Activated CD8-positive, alpha-beta T cell treated with anti-CD3 and anti-CD28 coated beads for 36 hours (primary cell): ENCODE measurements at regions not wholly inside any gene's neighbourhood (a gene's known extent, or its start where the extent isn't known, plus 50 kb on each side); places are given as distances from the start of the nearest gene placed in this dataset.
"Not testable (repeated sequence)": the region's sequence is repeated elsewhere in the genome, so short reads cannot be mapped to it uniquely, and the experiment has no call there.

Experiments
- ATAC-seq: fragments of 200-7000 bp; cut with Tn5 transposase; one replicate; pipeline ENCODE4 v1.10.0; 2021; ENCODE audit warnings: mild to moderate bottlenecking, moderate library complexity
- CTCF ChIA-PET: fragments of 350-600 bp; sonication (Branson Sonifier 250); formaldehyde crosslinking; loops from one replicate; lab custom pipeline; 2021; ENCODE audit warnings: antibody characterized with exemption; lab: Charles Lee
- POLR2A ChIA-PET: fragments of 350-600 bp; sonication (Branson Sonifier 250); formaldehyde crosslinking; loops from one replicate; lab custom pipeline; 2021; ENCODE audit warnings: antibody characterized with exemption; lab: Charles Lee
- DNase-seq: peaks from one replicate; pipeline ENCODE4 v3.0.0-alpha.2; 2020
- H3K27ac Mint-ChIP-seq: one replicate; pipeline ENCODE4 v1.8.0; 2021; ENCODE audit warnings: mild to moderate bottlenecking, mixed read lengths
- H3K27me3 Mint-ChIP-seq: one replicate; pipeline ENCODE4 v1.8.0; 2021; ENCODE audit warnings: mixed read lengths
- H3K36me3 Mint-ChIP-seq: one replicate; pipeline ENCODE4 v1.8.0; 2021; ENCODE audit warnings: low read depth, mixed read lengths
- H3K4me1 Mint-ChIP-seq: one replicate; pipeline ENCODE4 v1.8.0; 2021; ENCODE audit warnings: low read depth, mixed read lengths
- H3K4me3 Mint-ChIP-seq: one replicate; pipeline ENCODE4 v1.8.0; 2021; ENCODE audit warnings: mild to moderate bottlenecking, moderate library complexity, mixed read lengths
- H3K9me3 Mint-ChIP-seq: one replicate; pipeline ENCODE4 v1.8.0; 2021; ENCODE audit warnings: mixed read lengths
- CTCF ChIP-seq: fragments of 200-600 bp; IDR thresholded peaks from one replicate; pipeline ENCODE4 v1.8.0; 2022; ENCODE audit warnings: antibody characterized with exemption, mild to moderate bottlenecking
- intact Hi-C: fragments of 100-400 bp; cut with micrococcal nuclease; formaldehyde crosslinking; loops from one replicate; pipeline ENCODE4 v1.10.0; 2022

GRCh38 chr18:30811580-30811979 is 231.0 kb downstream of the DSC3 start:
- ChIA-PET POLR2A (no interaction called here), CTCF (no interaction called here)
- DNase-seq = no peak
- Mint-ChIP-seq H3K9me3 (peaks cover 10% of the 10 kb centered on the region), H3K36me3 (no peaks in the 10 kb centered on the region), H3K27me3 (no peaks in the 10 kb centered on the region), H3K27ac (no peak overlapping the region), H3K4me3 (no peak overlapping the region), H3K4me1 (no peaks in the 10 kb centered on the region)
- TF ChIP-seq CTCF = no peak
- ATAC-seq = no peak
- intact Hi-C loops = no loop called here

GRCh38 chr18:30810580-30810979 is 232.0 kb downstream of the DSC3 start:
- H3K4me1 Mint-ChIP-seq = no peaks in the 10 kb centered on the region
- intact Hi-C loops = no loop called here
- CTCF ChIA-PET = no interaction called here
- ATAC-seq (no peak), DNase-seq (no peak)
- POLR2A ChIA-PET = no interaction called here
- no peak overlapping the region for H3K4me3 Mint-ChIP-seq
- H3K9me3 Mint-ChIP-seq = peaks cover 7% of the 10 kb centered on the region
- no peaks in the 10 kb centered on the region for H3K27me3 Mint-ChIP-seq
- H3K36me3 Mint-ChIP-seq = no peaks in the 10 kb centered on the region
- TF ChIP-seq CTCF = no peak
- no peak overlapping the region for H3K27ac Mint-ChIP-seq

GRCh38 chr18:30806823-30807222 is 235.7 kb downstream of the DSC3 start:
- intact Hi-C loops = no loop called here
- no peak for ATAC-seq
- no peaks in the 10 kb centered on the region for H3K36me3 Mint-ChIP-seq
- no peak for DNase-seq
- ChIA-PET CTCF (no interaction called here), POLR2A (no interaction called here)
- peaks cover 7% of the 10 kb centered on the region for H3K9me3 Mint-ChIP-seq
- TF ChIP-seq CTCF = no peak
- H3K4me1 Mint-ChIP-seq = no peaks in the 10 kb centered on the region
- no peaks in the 10 kb centered on the region for H3K27me3 Mint-ChIP-seq
- no peak overlapping the region for H3K4me3 Mint-ChIP-seq
- H3K27ac Mint-ChIP-seq = no peak overlapping the region

GRCh38 chr18:30800800-30801199 is 241.7 kb downstream of the DSC3 start:
- no peak for ATAC-seq
- intact Hi-C loops = no loop called here
- H3K27me3 Mint-ChIP-seq = no peaks in the 10 kb centered on the region
- DNase-seq = no peak
- POLR2A ChIA-PET = no interaction called here
- peaks cover 5% of the 10 kb centered on the region for H3K9me3 Mint-ChIP-seq
- H3K4me1 Mint-ChIP-seq = no peaks in the 10 kb centered on the region
- H3K36me3 Mint-ChIP-seq = no peaks in the 10 kb centered on the region
- TF ChIP-seq CTCF = no peak
- CTCF ChIA-PET = no interaction called here
- H3K27ac Mint-ChIP-seq = no peak overlapping the region
- no peak overlapping the region for H3K4me3 Mint-ChIP-seq

GRCh38 chr18:30792051-30792450 is 250.5 kb downstream of the DSC3 start:
- H3K27me3 Mint-ChIP-seq = no peaks in the 10 kb centered on the region
- H3K4me3 Mint-ChIP-seq = no peak overlapping the region
- no peak for ATAC-seq
- no peak for TF ChIP-seq CTCF
- DNase-seq = no peak
- peaks cover 8% of the 10 kb centered on the region for H3K9me3 Mint-ChIP-seq
- no peaks in the 10 kb centered on the region for H3K36me3 Mint-ChIP-seq
- intact Hi-C loops = no loop called here
- CTCF ChIA-PET = no interaction called here
- H3K4me1 Mint-ChIP-seq = no peaks in the 10 kb centered on the region
- POLR2A ChIA-PET = no interaction called here
- no peak overlapping the region for H3K27ac Mint-ChIP-seq

GRCh38 chr18:30788411-30788991 is 254.0 kb downstream of the DSC3 start:
- DNase-seq, H3K4me1 Mint-ChIP-seq, H3K36me3 Mint-ChIP-seq, intact Hi-C loops, POLR2A ChIA-PET, H3K4me3 Mint-ChIP-seq, ATAC-seq, H3K27me3 Mint-ChIP-seq, H3K27ac Mint-ChIP-seq, CTCF ChIA-PET: not testable (repeated sequence)
- peaks cover 18% of the 10 kb centered on the region for H3K9me3 Mint-ChIP-seq
